ENCODE measurements at regions not wholly inside any gene's neighbourhood (a gene's known extent, or its start where the extent isn't known, plus 50 kb on each side); places are given as distances from the start of the nearest gene placed in this dataset.

GRCh38 chr2:18378020-18378653, 182.3 kb downstream of the RDH14 start:
- Histone ChIP-seq H3K4ac (ENCODE audit: low read depth, low read length) (no peak overlapping the region), H2BK12ac (ENCODE audit: insufficient read length, low read depth, low read length) (no peak overlapping the region), H4K20me1 (ENCODE audit: control insufficient read depth, insufficient read depth, insufficient read length) (no peaks in the 10 kb centered on the region), H3K14ac (ENCODE audit: insufficient read depth, low read length) (no peak overlapping the region), H3K18ac (ENCODE audit: insufficient read length, low read depth, low read length) (no peak overlapping the region), H3K27me3 (ENCODE audit: insufficient read depth, low read length) (no peaks in the 10 kb centered on the region), H3K79me2 (ENCODE audit: insufficient read depth, low read length) (no peaks in the 10 kb centered on the region), H3K9ac (ENCODE audit: extremely low read depth, insufficient read length, low read length) (no peak overlapping the region), H3K4me2 (ENCODE audit: insufficient read depth, insufficient read length, low read length) (no peak overlapping the region), H3T11ph (ENCODE audit: low read length) (no peak overlapping the region), H3K56ac (ENCODE audit: insufficient read length, low read depth, low read length) (no peak overlapping the region), H3K23me2 (ENCODE audit: insufficient read length, low read depth, low read length, poor library complexity, severe bottlenecking) (no peaks in the 10 kb centered on the region), H3K4me1 (ENCODE audit: insufficient read depth, low read length) (no peaks in the 10 kb centered on the region), H3K79me1 (ENCODE audit: insufficient read depth, low read depth, low read length, poor library complexity, severe bottlenecking) (no peaks in the 10 kb centered on the region), H2BK5ac (ENCODE audit: insufficient read length, low read length) (no peak overlapping the region), H4K91ac (ENCODE audit: insufficient read length, low read depth, low read length) (no peak overlapping the region), H2AK5ac (ENCODE audit: insufficient read length, low read length) (no peak overlapping the region), H3K23ac (ENCODE audit: insufficient read length, low read depth, low read length) (no peak overlapping the region), H4K8ac (replicated peaks; ENCODE audit: insufficient read length, low read depth, low read length) (no peak overlapping the region), H3K9me3 (ENCODE audit: control insufficient read depth, low read depth, low read length) (no peaks in the 10 kb centered on the region), H2BK15ac (ENCODE audit: low read depth, low read length) (no peak overlapping the region), H2AFZ (ENCODE audit: low read length) (no peak overlapping the region), H2BK20ac (ENCODE audit: low read depth, low read length, poor library complexity, severe bottlenecking) (no peak overlapping the region), H3K27ac (ENCODE audit: insufficient read length, low read depth, low read length) (no peak overlapping the region), H2BK120ac (ENCODE audit: low read depth, low read length, poor library complexity, severe bottlenecking) (no peak overlapping the region), H4K5ac (ENCODE audit: insufficient read length, low read depth, low read length) (no peak overlapping the region)
- Mint-ChIP-seq H3K4me3 (no peak overlapping the region), H3K4me1 (peaks cover 0 to 3% of the 10 kb centered on the region in 2 experiments; a peak in 1 of 4 replicates), H3K27ac (no peak overlapping the region), H3K9me3 (no peaks in the 10 kb centered on the region), H3K27me3 (ENCODE audit: low read depth) (peaks cover 4% of the 10 kb centered on the region), H3K36me3 (ENCODE audit: insufficient read depth in 1 of 3, low read depth in 3 of 3) (no peaks in the 10 kb centered on the region)
- WGBS (ENCODE audit: extremely low coverage, insufficient read length, low lambda C conversion rate) = no CpG with 5 or more reads among the region's 4 CpGs
- peak; percentile 35 for DNase-seq
- peak; percentile 81 for TF ChIP-seq CTCF (conservative IDR thresholded peaks at IDR 0.05)
